ENCODE measurements at regions not wholly inside any gene's neighbourhood (a gene's known extent, or its start where the extent isn't known, plus 50 kb on each side); places are given as distances from the start of the nearest gene placed in this dataset.

DNA sequence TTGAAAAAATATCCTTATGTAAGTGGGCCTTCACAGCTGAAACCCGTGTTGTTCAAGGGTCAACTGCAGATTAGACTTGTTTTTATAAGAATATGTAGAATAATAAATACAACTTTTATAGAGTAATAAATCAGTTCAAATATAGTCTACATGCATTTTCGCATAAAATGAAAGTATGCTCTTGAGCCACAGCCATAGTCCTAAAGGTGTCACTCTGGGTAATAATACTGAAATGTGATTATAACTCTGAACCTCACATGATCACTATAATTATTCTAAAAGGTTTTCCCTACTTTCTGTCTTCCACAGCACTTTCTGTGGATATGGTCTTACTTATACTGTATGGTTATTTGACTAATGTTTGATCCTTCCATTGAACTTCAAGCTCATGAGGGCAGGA is 185.8 kb downstream of the SLC6A15 start:
- no peaks in the 10 kb centered on the region for H3K27me3 ChIP-seq (replicated peaks)
- DNase-seq: no peak
- no peak overlapping the region for H3K27ac ChIP-seq
- TF ChIP-seq, protein P1, sequence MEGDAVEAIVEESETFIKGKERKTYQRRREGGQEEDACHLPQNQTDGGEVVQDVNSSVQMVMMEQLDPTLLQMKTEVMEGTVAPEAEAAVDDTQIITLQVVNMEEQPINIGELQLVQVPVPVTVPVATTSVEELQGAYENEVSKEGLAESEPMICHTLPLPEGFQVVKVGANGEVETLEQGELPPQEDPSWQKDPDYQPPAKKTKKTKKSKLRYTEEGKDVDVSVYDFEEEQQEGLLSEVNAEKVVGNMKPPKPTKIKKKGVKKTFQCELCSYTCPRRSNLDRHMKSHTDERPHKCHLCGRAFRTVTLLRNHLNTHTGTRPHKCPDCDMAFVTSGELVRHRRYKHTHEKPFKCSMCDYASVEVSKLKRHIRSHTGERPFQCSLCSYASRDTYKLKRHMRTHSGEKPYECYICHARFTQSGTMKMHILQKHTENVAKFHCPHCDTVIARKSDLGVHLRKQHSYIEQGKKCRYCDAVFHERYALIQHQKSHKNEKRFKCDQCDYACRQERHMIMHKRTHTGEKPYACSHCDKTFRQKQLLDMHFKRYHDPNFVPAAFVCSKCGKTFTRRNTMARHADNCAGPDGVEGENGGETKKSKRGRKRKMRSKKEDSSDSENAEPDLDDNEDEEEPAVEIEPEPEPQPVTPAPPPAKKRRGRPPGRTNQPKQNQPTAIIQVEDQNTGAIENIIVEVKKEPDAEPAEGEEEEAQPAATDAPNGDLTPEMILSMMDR (IDR thresholded peaks at IDR 0.05; ENCODE audit: low read depth, low read length, missing control alignments): no peak
- in situ Hi-C loops (cut with HindIII; ENCODE audit: low pct_ligation_motif_present, low sequenced_read_pairs): no loop called here
- no peaks in the 10 kb centered on the region for H3K36me3 ChIP-seq (replicated peaks)
- H3K4me3 ChIP-seq (ENCODE audit: low read depth, low read length): no peak overlapping the region

DNA sequence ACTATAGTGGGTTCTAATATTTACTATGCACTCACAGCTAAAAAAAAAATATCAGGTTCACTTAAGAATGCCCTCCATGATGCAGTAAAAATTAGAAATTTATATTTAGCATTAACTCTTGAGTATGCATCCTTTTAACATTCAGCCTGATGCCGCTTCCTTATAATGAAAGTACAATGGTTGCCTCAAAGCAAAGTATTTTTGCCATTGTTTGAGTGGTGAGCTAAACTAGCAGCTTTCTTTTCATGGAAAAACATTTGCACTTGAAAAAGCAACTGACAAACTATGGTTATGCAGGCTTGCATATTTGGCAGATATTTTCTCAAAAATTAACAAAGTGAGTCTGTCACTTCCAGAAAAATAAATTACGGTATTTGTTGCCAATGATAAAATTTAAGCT is 188.6 kb downstream of the SLC6A15 start:
- no peak for DNase-seq
- TF ChIP-seq, protein P1 (IDR thresholded peaks at IDR 0.05; ENCODE audit: low read depth, low read length, missing control alignments): no peak
- no peaks in the 10 kb centered on the region for H3K36me3 ChIP-seq (replicated peaks)
- no peak overlapping the region for H3K27ac ChIP-seq
- in situ Hi-C loops (cut with HindIII; ENCODE audit: low pct_ligation_motif_present, low sequenced_read_pairs): no loop called here
- H3K4me3 ChIP-seq (ENCODE audit: low read depth, low read length): no peak overlapping the region
- H3K27me3 ChIP-seq (replicated peaks): no peaks in the 10 kb centered on the region

DNA sequence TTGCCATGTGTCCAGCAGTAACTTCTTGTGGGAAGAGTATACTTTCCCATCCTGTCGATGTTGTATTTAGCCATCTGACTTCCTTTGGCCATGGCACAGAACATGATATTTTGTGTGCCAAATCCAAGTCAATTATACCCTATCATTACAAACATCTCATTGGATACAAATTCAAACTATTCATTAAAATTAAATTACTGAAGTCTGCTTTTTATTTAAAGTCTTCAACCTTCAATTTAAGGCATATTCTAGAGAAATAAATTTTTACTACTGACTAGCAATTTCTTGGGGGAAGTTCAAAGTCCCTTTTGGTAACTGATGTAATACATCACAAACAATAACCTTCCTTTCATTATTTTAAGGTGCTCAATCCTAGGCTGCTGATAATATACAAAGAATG is 192.6 kb downstream of the SLC6A15 start:
- no peaks in the 10 kb centered on the region for H3K27me3 ChIP-seq (replicated peaks)
- H3K27ac ChIP-seq: no peak overlapping the region
- H3K4me3 ChIP-seq (ENCODE audit: low read depth, low read length): no peak overlapping the region
- H3K36me3 ChIP-seq (replicated peaks): no peaks in the 10 kb centered on the region
- in situ Hi-C loops (cut with HindIII; ENCODE audit: low pct_ligation_motif_present, low sequenced_read_pairs): no loop called here
- TF ChIP-seq, protein P1 (IDR thresholded peaks at IDR 0.05; ENCODE audit: low read depth, low read length, missing control alignments): no peak
- no peak for DNase-seq

DNA sequence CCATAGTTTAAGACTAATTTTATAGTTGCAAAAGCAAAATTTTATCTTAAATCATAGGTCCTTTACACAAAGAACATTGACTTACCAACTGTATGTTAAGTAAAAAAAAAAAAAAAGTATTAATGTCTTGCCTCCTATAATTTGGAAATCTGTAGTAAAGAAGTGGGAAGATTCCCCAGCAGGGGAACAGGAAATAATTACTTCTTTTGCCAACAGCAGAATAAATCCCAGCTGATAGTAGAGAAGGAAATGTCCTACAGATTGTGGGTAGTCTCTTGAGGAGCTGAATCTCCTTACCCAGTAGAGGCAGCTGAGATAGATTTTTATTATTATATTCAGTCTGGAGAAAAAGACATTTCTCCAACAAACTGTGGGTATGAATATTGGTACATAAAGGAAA is 193.7 kb downstream of the SLC6A15 start:
- in situ Hi-C loops (cut with HindIII; ENCODE audit: low pct_ligation_motif_present, low sequenced_read_pairs): no loop called here
- Histone ChIP-seq H3K4me3 (ENCODE audit: low read depth, low read length) (no peak overlapping the region), H3K27ac (no peak overlapping the region), H3K27me3 (replicated peaks) (no peaks in the 10 kb centered on the region), H3K36me3 (replicated peaks) (no peaks in the 10 kb centered on the region)
- TF ChIP-seq, protein P1 (IDR thresholded peaks at IDR 0.05; ENCODE audit: low read depth, low read length, missing control alignments): no peak
- no peak for DNase-seq

DNA sequence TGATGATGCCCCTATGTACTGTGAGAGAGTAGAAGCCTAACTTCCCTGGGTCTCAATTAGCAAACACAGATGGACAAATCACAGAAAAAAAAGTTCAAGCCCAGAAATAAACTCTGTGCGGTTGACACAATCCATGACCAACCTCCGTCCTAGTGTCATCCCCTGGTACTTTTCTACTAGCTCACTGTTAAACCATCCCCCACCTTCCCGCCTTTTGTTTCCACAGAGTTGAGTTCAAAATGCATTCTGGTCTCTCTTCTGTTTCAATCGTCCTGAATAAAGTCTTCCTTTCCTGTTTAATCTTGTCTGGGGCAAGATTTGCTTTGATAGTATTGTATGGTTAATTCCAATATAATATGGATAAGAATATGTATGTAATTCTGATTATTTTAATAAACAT is 199.9 kb downstream of the SLC6A15 start:
- H3K4me3 ChIP-seq (ENCODE audit: low read depth, low read length): no peak overlapping the region
- H3K27me3 ChIP-seq (replicated peaks): no peaks in the 10 kb centered on the region
- H3K36me3 ChIP-seq (replicated peaks): no peaks in the 10 kb centered on the region
- in situ Hi-C loops (cut with HindIII; ENCODE audit: low pct_ligation_motif_present, low sequenced_read_pairs): no loop called here
- TF ChIP-seq, protein P1 (IDR thresholded peaks at IDR 0.05; ENCODE audit: low read depth, low read length, missing control alignments): no peak
- no peak overlapping the region for H3K27ac ChIP-seq
- DNase-seq: no peak

DNA sequence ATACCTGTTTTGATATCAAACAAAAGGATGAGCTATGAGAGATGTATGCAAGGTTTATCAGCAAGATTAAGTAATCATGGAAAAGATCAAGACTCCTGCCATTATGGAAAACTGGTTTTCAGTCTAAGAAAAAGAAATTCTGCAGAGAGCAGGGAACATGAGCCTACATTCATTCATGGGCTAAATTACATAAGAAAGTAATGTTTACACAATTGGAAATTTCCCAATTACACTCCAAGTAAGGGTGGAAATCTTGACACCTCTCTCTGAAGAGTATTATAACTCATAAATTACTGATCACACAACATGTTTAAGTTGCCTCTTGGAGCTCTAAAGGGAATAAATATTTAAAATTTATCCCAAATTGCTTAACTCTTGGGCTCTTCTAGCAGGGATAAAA is 206.2 kb downstream of the SLC6A15 start:
- TF ChIP-seq, protein P1 (IDR thresholded peaks at IDR 0.05; ENCODE audit: low read depth, low read length, missing control alignments): no peak
- no peak for DNase-seq
- in situ Hi-C loops (cut with HindIII; ENCODE audit: low pct_ligation_motif_present, low sequenced_read_pairs): no loop called here
- no peak overlapping the region for H3K4me3 ChIP-seq (ENCODE audit: low read depth, low read length)
- no peaks in the 10 kb centered on the region for H3K27me3 ChIP-seq (replicated peaks)
- H3K27ac ChIP-seq: no peak overlapping the region
- H3K36me3 ChIP-seq (replicated peaks): no peaks in the 10 kb centered on the region
